Activated naive CD4-positive, alpha-beta T cell treated with anti-CD3 and anti-CD28 coated beads for 36 hours (primary cell): ENCODE measurements at regions not wholly inside any gene's neighbourhood (a gene's known extent, or its start where the extent isn't known, plus 50 kb on each side); places are given as distances from the start of the nearest gene placed in this dataset.

Experiments used
- CTCF ChIA-PET: fragments of 350-600 bp; sonication (Branson Sonifier 250); formaldehyde crosslinking; loops from one replicate; lab custom pipeline; 2021; ENCODE audit warnings: antibody characterized with exemption; lab: Charles Lee
- DNase-seq: peaks from one replicate; pipeline ENCODE4 v3.0.0-alpha.2; 2020
- H3K27ac Mint-ChIP-seq: one replicate; pipeline ENCODE4 v1.8.0; 2021; ENCODE audit warnings: mild to moderate bottlenecking, mixed read lengths
- H3K27me3 Mint-ChIP-seq: one replicate; pipeline ENCODE4 v1.8.0; 2021; ENCODE audit warnings: low read depth, mixed read lengths
- H3K36me3 Mint-ChIP-seq: one replicate; pipeline ENCODE4 v1.8.0; 2021; ENCODE audit warnings: low read depth, mixed read lengths
- H3K4me1 Mint-ChIP-seq: one replicate; pipeline ENCODE4 v1.8.0; 2021; ENCODE audit warnings: low read depth, mixed read lengths
- H3K4me3 Mint-ChIP-seq: one replicate; pipeline ENCODE4 v1.8.0; 2021; ENCODE audit warnings: mild to moderate bottlenecking, moderate library complexity, mixed read lengths
- H3K9me3 Mint-ChIP-seq: one replicate; pipeline ENCODE4 v1.8.0; 2021; ENCODE audit warnings: mixed read lengths
- intact Hi-C: fragments of 100-400 bp; cut with micrococcal nuclease; formaldehyde crosslinking; loops from one replicate; pipeline ENCODE4 v1.15.1; 2023

DNA sequence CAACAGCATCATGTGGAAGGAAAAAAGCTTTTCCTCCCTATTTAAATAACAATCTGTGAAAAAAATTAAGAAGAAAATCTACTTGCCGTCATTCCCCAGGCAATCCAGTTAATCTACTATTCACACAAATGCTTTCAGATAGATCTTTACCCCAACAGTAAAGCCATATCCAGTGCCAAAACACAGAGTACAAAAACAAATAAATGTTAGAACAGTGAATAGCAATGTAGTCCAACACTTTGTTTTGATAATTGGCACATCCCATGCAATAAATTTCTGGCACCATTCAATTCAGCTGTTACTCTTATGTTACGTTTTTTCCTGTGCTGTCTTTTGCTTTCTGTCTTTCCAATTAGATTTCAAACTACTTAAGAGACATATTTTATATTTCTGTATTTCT is 2245.5 kb upstream of the WWC1 start:
- no peaks in the 10 kb centered on the region for H3K4me1 Mint-ChIP-seq
- DNase-seq, result no peak
- no peaks in the 10 kb centered on the region for H3K36me3 Mint-ChIP-seq
- peaks cover 1% of the 10 kb centered on the region for H3K9me3 Mint-ChIP-seq
- H3K27me3 Mint-ChIP-seq, result no peaks in the 10 kb centered on the region
- no peak overlapping the region for H3K4me3 Mint-ChIP-seq
- H3K27ac Mint-ChIP-seq, result no peak overlapping the region
- intact Hi-C loops, result no loop called here
- CTCF ChIA-PET, result no interaction called here

DNA sequence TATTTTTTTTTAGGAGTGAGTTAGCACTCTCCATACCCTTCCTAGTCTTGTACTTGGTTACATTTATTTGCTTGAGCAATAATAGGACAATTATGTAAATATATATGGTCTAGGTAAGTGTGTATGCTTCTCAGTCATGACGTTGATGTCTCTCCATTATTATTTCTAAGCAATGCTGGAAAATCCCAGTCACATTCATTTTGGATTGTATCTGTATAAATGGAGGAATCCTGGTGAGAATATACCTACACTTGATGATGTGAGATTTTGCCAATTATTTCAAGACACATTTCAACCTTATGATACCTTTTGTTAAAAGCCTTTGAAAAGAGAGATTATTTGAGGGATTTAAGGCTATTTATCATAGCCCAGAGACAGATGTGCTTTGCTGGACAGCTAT is 2244.5 kb upstream of the WWC1 start:
- H3K27ac Mint-ChIP-seq, result no peak overlapping the region
- intact Hi-C loops, result no loop called here
- no peak for DNase-seq
- H3K36me3 Mint-ChIP-seq, result no peaks in the 10 kb centered on the region
- no peaks in the 10 kb centered on the region for H3K4me1 Mint-ChIP-seq
- peaks cover 1% of the 10 kb centered on the region for H3K9me3 Mint-ChIP-seq
- no peak overlapping the region for H3K4me3 Mint-ChIP-seq
- CTCF ChIA-PET, result no interaction called here
- H3K27me3 Mint-ChIP-seq, result no peaks in the 10 kb centered on the region

DNA sequence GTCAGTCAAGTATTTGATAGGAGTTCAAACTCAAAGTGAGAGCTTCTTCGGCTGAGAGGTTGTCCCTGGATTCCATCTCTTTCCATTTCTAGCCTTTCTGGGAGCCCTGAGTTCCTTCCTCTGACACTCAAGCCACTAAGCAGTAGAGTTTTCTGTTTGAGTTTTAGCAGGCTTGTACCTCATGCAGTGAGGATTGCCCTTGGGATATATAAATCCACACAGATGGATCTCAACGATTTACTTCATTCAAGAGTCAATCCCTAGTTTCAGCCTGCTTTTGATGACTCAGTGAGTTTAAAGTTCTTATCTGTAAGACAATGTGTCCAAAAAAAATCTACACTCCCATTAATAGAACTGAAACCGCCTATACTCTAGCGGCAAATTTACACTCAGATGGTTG is 2240.9 kb upstream of the WWC1 start:
- Mint-ChIP-seq H3K9me3 (peaks cover 7% of the 10 kb centered on the region), H3K36me3 (no peaks in the 10 kb centered on the region), H3K27me3 (no peaks in the 10 kb centered on the region), H3K27ac (no peak overlapping the region), H3K4me3 (no peak overlapping the region), H3K4me1 (no peaks in the 10 kb centered on the region)
- intact Hi-C loops, result no loop called here
- CTCF ChIA-PET, result no interaction called here
- DNase-seq, result no peak

DNA sequence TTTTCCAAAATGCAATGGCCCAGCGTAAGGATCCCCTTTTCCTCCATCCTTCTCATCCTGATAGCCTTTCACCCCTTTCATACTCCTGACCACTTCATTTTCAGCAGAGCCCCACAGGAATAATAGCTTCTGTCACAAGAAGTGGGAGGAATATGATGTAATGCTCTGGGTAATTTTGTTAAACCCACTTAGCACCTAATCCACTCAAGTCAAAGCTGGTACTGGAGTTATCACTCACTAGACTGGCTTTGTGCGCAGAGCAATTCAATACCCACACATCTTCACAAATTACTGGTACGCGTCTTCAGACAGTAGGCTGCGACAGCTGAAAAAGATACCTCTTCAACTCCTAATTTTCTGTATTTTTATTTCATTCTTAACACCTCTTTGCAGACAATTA is 2232.8 kb upstream of the WWC1 start:
- intact Hi-C loops, result no loop called here
- CTCF ChIA-PET, result interaction anchor here (0.6 kb wide), 1 partner anchor 547 kb away, joined by 3 read pairs; no protein-coding TSS in a partner anchor
- Mint-ChIP-seq H3K4me1 (no peaks in the 10 kb centered on the region), H3K36me3 (no peaks in the 10 kb centered on the region), H3K9me3 (peaks cover 2% of the 10 kb centered on the region), H3K4me3 (no peak overlapping the region), H3K27me3 (no peaks in the 10 kb centered on the region), H3K27ac (no peak overlapping the region)
- DNase-seq, result no peak

DNA sequence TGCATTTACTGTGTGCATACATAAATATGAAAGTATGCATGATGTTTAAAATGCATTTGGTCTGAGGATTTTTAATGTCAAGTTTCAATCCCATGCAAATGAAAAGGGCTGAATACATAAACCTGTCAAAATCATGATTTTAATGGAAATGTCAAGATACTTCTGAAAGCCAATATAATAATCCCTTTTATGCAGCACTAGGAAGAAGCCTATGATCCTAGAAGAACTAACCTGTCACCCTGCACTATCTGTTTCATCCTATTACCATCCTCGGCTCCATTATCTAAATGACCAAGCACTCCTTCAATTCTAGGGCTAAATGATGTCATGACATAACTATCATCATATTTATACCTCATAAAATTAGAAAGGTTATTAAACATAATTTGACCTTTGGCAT is 2229.4 kb upstream of the WWC1 start:
- DNase-seq, result no peak
- intact Hi-C loops, result no loop called here
- CTCF ChIA-PET, result no interaction called here
- peaks cover 2% of the 10 kb centered on the region for H3K9me3 Mint-ChIP-seq
- no peaks in the 10 kb centered on the region for H3K27me3 Mint-ChIP-seq
- no peaks in the 10 kb centered on the region for H3K4me1 Mint-ChIP-seq
- H3K36me3 Mint-ChIP-seq, result no peaks in the 10 kb centered on the region
- H3K27ac Mint-ChIP-seq, result no peak overlapping the region
- no peak overlapping the region for H3K4me3 Mint-ChIP-seq

DNA sequence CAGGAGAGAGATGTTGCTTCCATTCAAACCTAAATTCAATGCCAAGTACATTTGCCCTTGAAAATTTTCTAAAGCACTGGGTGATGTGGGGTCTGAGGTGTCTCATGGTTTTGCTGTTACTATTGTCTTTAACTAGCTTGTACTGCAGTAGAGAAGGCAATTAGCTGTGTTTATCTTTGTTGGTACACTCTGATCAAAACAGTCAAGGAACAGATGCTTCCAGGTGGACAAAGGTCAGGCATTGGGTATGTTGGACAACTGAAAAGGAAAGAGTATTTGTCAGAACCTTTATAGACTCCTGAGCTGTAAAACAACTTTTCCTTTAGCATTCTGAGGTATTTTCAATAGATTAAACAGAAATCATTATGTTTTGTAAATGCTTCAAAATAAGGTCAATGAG is 2228.7 kb upstream of the WWC1 start:
- H3K9me3 Mint-ChIP-seq, result peaks cover 2% of the 10 kb centered on the region
- DNase-seq, result no peak
- CTCF ChIA-PET, result no interaction called here

DNA sequence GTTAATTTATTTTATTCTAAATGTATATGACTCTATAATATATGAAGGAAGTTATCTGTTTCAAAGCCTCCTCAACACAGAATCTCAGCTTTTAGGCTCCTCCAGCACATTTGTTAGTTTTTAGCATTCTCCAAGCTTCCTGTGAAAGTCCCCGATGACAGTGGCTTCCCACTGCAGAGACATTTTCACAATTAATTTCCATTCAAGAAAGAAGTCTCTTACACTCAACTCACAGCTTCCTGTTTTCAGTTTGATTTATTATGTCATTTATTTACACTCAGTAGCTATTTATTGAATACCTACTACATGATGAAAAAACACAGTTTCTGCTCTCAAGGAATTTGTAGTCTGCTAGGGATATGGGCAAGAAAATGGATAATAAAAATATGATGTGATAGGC is 2228.2 kb upstream of the WWC1 start:
- Mint-ChIP-seq H3K27ac (no peak overlapping the region), H3K9me3 (peaks cover 2% of the 10 kb centered on the region), H3K4me3 (no peak overlapping the region), H3K4me1 (no peaks in the 10 kb centered on the region), H3K36me3 (no peaks in the 10 kb centered on the region), H3K27me3 (no peaks in the 10 kb centered on the region)
- intact Hi-C loops, result no loop called here
- CTCF ChIA-PET, result no interaction called here
- no peak for DNase-seq

More for the DNA sequence above, 2228.7 kb upstream of the WWC1 start:
- intact Hi-C loops, result no loop called here
- H3K27me3 Mint-ChIP-seq, result no peaks in the 10 kb centered on the region
- no peak overlapping the region for H3K27ac Mint-ChIP-seq
- H3K4me1 Mint-ChIP-seq, result no peaks in the 10 kb centered on the region
- H3K36me3 Mint-ChIP-seq, result no peaks in the 10 kb centered on the region
- H3K4me3 Mint-ChIP-seq, result no peak overlapping the region

DNA sequence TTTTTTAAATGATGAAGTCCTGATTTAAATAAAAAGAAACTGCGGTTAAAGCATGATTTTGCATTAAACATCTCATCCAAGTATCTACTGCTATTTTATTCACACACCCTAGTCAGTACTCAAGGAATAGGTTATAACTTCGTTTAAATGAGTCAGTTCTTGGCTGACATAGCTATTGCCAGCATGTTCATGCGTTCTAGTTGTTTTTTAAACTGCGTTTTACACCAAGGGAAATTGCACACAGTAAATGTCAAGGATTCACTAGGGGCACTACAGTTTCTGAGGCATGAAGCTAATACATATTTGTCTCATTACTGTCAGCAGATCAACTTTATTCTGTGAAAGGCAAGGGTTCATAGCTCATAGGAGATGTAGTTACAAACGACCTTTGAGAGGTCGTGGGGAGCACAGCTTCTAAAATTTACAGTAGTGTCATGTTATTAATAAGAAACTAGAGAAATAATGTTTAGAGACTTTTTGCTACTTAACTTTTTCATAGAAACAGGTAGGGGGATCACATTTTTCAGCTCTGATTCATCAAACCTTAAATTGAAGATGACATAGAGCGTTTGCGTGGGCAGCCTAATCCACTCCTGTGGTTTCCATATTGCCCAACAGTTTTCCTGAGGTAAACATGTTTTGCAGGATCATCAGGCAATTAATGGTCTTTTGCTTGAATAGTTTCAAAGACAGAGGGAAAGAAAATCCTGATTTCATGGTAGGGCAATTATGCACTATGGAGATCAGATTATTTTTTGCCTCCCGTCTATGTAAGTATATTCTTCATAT is 2222.7 kb upstream of the WWC1 start:
- CTCF ChIA-PET, result no interaction called here
- peaks cover 2% of the 10 kb centered on the region for H3K9me3 Mint-ChIP-seq
- no peak overlapping the region for H3K27ac Mint-ChIP-seq
- H3K27me3 Mint-ChIP-seq, result no peaks in the 10 kb centered on the region
- no peaks in the 10 kb centered on the region for H3K36me3 Mint-ChIP-seq
- DNase-seq, result no peak
- H3K4me3 Mint-ChIP-seq, result no peak overlapping the region
- intact Hi-C loops, result no loop called here
- no peaks in the 10 kb centered on the region for H3K4me1 Mint-ChIP-seq

DNA sequence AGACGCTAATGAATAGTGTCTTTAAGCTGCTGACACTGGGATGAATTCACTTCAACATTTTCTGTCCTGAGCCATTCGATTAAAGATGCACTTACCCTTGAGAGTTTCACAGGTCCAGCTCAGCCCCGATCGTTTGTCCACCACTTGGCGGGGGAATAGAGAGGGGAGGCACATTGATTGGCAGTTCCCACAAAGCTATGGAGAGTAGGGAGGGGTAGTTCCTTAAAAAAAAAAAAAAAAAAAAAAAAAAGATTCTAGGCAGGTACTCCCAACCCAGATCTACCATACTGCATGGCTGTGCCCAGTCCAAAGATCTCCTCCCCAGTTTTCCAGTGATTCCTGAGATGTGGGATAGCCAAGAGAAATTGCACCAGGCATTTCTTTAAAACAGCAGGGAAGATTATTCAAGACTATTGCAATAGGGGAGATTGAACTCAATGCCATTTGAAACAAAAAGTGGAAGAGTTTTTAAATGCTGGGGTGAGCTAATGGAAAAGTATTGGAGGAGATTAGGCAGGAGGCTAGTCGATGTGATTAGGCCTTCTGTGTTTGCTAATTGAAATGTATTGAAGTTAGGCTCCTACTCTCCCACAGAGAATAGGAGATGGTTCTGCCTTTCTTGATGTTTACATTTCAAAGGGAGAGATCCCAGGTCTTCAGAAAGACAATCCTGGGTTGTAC is 2217.4 kb upstream of the WWC1 start:
- no peaks in the 10 kb centered on the region for H3K36me3 Mint-ChIP-seq
- peaks cover 5% of the 10 kb centered on the region for H3K9me3 Mint-ChIP-seq
- intact Hi-C loops, result no loop called here
- DNase-seq, result no peak
- no peak overlapping the region for H3K27ac Mint-ChIP-seq
- no peaks in the 10 kb centered on the region for H3K4me1 Mint-ChIP-seq
- H3K4me3 Mint-ChIP-seq, result no peak overlapping the region
- no peaks in the 10 kb centered on the region for H3K27me3 Mint-ChIP-seq
- CTCF ChIA-PET, result no interaction called here

DNA sequence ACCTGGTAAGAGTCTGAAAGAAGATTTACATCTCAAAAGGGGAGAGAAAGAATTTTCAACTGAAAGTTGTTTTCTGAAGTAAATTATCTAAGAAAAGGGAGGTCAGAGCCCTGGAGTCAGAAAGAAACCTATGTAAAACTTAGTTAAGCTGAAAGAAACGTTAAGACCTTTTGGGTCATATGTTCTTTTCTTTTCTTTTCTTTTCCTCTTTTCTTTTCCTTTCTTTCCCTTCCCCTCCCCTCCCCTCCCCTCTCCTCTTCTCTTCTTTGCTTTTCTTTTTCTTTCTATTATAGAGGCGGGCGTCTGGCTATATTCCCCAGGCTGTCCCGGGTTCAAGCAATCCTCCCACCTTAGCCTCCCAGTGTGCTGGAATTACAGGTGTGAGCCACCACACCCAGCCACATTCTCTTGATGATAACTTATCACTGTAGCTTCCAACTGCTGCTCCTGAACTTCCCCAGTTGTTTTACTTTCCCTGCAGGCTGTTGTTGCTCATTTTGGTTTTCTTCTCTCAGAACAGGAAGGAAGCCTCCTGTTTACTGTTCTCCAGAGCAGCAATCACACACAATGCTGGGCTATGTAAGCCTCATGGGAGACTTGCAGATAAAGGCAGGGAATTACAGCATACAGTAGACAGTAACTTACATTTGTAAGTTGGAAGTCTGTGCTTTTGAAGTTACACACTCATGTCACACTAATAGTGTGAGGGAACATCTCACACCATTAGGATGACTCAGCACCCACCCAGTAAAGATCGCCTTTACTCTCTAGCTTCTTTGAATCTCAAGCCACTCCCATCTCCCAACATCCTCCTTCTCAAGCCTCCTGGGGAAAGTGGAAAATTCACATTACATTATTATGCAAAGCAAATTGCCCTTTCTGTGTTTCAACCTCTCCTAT is 2216.6 kb upstream of the WWC1 start:
- H3K27ac Mint-ChIP-seq, result no peak overlapping the region
- H3K27me3 Mint-ChIP-seq, result no peaks in the 10 kb centered on the region
- no peak for DNase-seq
- CTCF ChIA-PET, result no interaction called here
- H3K9me3 Mint-ChIP-seq, result peaks cover 5% of the 10 kb centered on the region
- intact Hi-C loops, result no loop called here
- no peaks in the 10 kb centered on the region for H3K36me3 Mint-ChIP-seq
- H3K4me1 Mint-ChIP-seq, result no peaks in the 10 kb centered on the region
- no peak overlapping the region for H3K4me3 Mint-ChIP-seq

DNA sequence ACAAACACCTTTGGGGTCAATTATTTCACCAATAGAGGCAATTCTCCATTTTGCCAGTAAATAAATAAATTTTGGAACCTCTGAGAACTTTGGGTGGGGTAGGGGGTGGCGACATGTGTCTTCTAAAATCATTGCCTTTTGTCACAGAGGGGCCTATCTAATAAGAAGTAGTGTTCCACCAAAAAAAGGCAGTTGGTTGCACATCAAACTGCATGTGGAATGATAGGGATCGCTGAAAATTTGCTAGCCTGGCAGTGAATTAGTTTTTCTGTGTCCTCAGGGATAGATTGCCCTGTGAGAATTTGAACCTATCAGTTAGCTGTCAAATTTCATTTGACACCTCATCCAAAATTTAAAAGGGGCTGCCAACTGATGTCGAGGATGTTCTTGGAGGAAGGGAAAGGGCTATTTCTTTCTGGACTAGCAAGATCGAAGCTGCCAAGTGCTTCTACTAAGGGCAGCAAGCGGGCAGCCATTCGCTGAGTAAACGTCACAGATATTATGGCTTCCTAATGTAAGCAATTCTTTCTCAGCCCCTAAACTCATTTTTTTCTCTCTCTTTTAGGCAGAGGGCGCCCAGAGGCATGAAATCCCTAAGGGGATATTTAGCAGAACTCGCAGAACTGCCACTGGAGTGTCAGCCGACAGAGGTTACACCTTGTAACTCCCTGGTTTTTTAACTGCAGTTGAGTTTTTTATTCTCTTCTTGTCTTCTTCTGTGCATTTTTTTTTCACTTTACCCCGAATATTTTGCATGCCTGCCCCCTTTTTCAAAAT is 2208.1 kb upstream of the WWC1 start:
- intact Hi-C loops, result no loop called here
- DNase-seq, result no peak
- CTCF ChIA-PET, result no interaction called here
- H3K27ac Mint-ChIP-seq, result no peak overlapping the region
- no peak overlapping the region for H3K4me3 Mint-ChIP-seq
- H3K36me3 Mint-ChIP-seq, result no peaks in the 10 kb centered on the region
- H3K4me1 Mint-ChIP-seq, result no peaks in the 10 kb centered on the region
- no peaks in the 10 kb centered on the region for H3K27me3 Mint-ChIP-seq
- peaks cover 10% of the 10 kb centered on the region for H3K9me3 Mint-ChIP-seq

DNA sequence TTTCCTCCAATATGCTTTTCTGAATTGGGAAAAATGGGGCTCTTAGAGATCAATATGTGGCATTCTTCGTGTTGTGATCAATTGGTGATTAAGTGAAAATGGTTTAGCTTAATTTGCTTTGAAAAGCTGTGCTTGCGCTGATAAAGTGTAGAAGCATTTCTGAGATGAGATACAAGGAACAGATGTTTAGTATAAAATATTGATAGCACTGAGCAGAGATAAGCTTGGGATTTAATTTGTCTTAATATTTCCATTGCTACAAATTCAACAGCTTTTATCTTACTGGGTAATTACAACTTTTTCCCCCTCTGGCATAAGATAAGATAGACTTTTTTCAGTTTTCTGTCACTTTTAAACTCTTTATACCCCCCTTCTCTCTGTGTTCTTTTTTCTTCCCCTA is 2204.9 kb upstream of the WWC1 start:
- Mint-ChIP-seq H3K9me3 (peaks cover 8% of the 10 kb centered on the region), H3K36me3 (no peaks in the 10 kb centered on the region), H3K4me1 (no peaks in the 10 kb centered on the region), H3K27me3 (no peaks in the 10 kb centered on the region), H3K4me3 (no peak overlapping the region), H3K27ac (no peak overlapping the region)
- intact Hi-C loops, result no loop called here
- CTCF ChIA-PET, result no interaction called here
- no peak for DNase-seq
